ENCODE measurements at regions not wholly inside any gene's neighbourhood (a gene's known extent, or its start where the extent isn't known, plus 50 kb on each side); places are given as distances from the start of the nearest gene placed in this dataset.

DNA sequence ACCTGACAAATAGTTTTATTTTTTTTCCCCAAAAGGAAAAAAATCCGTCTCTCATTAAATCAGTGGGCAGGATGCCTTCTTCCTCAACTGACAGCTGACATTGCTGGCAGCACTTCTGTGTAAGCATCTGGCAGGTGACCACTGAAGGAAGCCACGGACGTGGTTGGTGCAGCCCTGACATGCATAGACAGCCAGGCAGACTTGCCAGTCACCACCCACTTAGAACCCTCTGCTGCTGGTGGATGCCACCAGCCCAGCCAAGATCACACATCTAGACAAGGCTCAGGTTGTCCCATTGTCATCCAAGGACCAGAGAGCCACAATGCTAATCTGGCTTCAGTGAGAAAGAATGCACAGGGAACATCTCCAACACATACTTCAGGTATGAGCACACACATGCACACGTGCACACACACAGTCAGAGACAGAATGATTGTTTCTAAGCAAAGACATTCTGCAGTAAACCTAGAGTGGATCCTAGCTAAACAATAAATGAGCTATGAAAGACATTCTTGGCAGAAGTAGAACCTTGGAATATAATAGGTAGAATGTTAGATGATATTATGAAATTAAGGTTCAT lies 49.8 kb upstream of the BMAL1 start:
- TF ChIP-seq, protein P1, sequence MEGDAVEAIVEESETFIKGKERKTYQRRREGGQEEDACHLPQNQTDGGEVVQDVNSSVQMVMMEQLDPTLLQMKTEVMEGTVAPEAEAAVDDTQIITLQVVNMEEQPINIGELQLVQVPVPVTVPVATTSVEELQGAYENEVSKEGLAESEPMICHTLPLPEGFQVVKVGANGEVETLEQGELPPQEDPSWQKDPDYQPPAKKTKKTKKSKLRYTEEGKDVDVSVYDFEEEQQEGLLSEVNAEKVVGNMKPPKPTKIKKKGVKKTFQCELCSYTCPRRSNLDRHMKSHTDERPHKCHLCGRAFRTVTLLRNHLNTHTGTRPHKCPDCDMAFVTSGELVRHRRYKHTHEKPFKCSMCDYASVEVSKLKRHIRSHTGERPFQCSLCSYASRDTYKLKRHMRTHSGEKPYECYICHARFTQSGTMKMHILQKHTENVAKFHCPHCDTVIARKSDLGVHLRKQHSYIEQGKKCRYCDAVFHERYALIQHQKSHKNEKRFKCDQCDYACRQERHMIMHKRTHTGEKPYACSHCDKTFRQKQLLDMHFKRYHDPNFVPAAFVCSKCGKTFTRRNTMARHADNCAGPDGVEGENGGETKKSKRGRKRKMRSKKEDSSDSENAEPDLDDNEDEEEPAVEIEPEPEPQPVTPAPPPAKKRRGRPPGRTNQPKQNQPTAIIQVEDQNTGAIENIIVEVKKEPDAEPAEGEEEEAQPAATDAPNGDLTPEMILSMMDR (IDR thresholded peaks at IDR 0.05), result no peak
- TF ChIP-seq ZFX (IDR thresholded peaks at IDR 0.05; ENCODE audit: borderline replicate concordance), result no peak

All from 22Rv1 (cell line).